OCI-LY7 (cell line): ENCODE measurements at regions not wholly inside any gene's neighbourhood (a gene's known extent, or its start where the extent isn't known, plus 50 kb on each side); places are given as distances from the start of the nearest gene placed in this dataset.
"Not testable (repeated sequence)": the region's sequence is repeated elsewhere in the genome, so short reads cannot be mapped to it uniquely, and the experiment has no call there.

Experiments used
- BruUV-seq: library from RNA; stranded (reverse); fragments of 400-500 nt; replicated peaks from 2 replicates; lab custom pipeline; 2021; lab: Mats Ljungman, UMichigan
- CTCF ChIA-PET: fragments of 300-600 bp; sonication (Branson Sonifier 250); formaldehyde crosslinking; loops from one replicate; lab custom pipeline; 2022; ENCODE audit warnings: antibody characterized with exemption; ENCODE audit not compliant: unreplicated experiment; lab: Charles Lee
- POLR2A ChIA-PET: fragments of 300-600 bp; sonication (Branson Sonifier 250); formaldehyde crosslinking; loops from one replicate; lab custom pipeline; 2022; ENCODE audit warnings: antibody characterized with exemption; lab: Charles Lee
- DNase-seq: peaks from one replicate; pipeline ENCODE4 v3.0.0-alpha.2; 2015; ENCODE audit warnings: low spot score
- H2AFZ ChIP-seq: fragments of 200-600 bp; sonication (generic), shearing (Covaris generic); 2 replicates; pipeline ENCODE4 v1.6.1; 2014; ENCODE audit warnings: mild to moderate bottlenecking, antibody characterized with exemption, low read length, moderate library complexity
- H3K27ac ChIP-seq: fragments of 200-600 bp; sonication (generic); 2 replicates; pipeline ENCODE4 v1.5.1; 2014; ENCODE audit warnings: mixed run types, low read depth, mild to moderate bottlenecking, moderate library complexity, low read length, inconsistent platforms; ENCODE audit not compliant: poor library complexity, severe bottlenecking
- H3K36me3 ChIP-seq: fragments of 200-600 bp; sonication (generic); 2 replicates; pipeline ENCODE4 v1.6.1; 2014; ENCODE audit warnings: mild to moderate bottlenecking, antibody characterized with exemption, low read length, moderate library complexity, mixed read lengths; ENCODE audit not compliant: insufficient read depth
- H3K4me1 ChIP-seq: fragments of 200-600 bp; sonication (generic); 2 replicates; pipeline ENCODE4 v1.5.1; 2014; ENCODE audit warnings: mild to moderate bottlenecking, low read length; ENCODE audit not compliant: insufficient read depth, poor library complexity, severe bottlenecking
- H3K4me2 ChIP-seq: fragments of 200-600 bp; sonication (generic); 2 replicates; pipeline ENCODE4 v1.6.1; 2014; ENCODE audit warnings: mild to moderate bottlenecking, low read length
- H3K4me3 ChIP-seq: fragments of 200-600 bp; sonication (generic); 2 replicates; pipeline ENCODE4 v1.5.1; 2014; ENCODE audit warnings: mild to moderate bottlenecking, low read depth, low read length; ENCODE audit not compliant: poor library complexity, severe bottlenecking
- H3K79me2 ChIP-seq: fragments of 200-600 bp; sonication (generic); 2 replicates; pipeline ENCODE4 v1.6.1; 2016; ENCODE audit warnings: low read depth, mild to moderate bottlenecking, low read length, moderate library complexity, mixed read lengths; ENCODE audit not compliant: insufficient read depth
- H3K9me2 ChIP-seq: fragments of 200-600 bp; sonication (generic); 2 replicates; pipeline ENCODE4 v1.6.1; 2016; ENCODE audit warnings: mild to moderate bottlenecking, low read length, mixed read lengths; ENCODE audit not compliant: insufficient read depth
- H3K9me3 ChIP-seq: fragments of 200-600 bp; sonication (generic); 2 replicates; pipeline ENCODE4 v1.6.1; 2014; ENCODE audit warnings: mild to moderate bottlenecking, mixed run types, low read length, mixed read lengths
- H4K20me1 ChIP-seq: fragments of 200-600 bp; sonication (generic); 2 replicates; pipeline ENCODE4 v1.6.1; 2014; ENCODE audit warnings: mild to moderate bottlenecking, antibody characterized with exemption, low read length, moderate library complexity, mixed read lengths; ENCODE audit not compliant: insufficient read depth
- EZH2phosphoT487 ChIP-seq: fragments of 200-600 bp; sonication (generic); IDR thresholded peaks from 2 replicates; pipeline ENCODE4 v1.6.1; 2018; ENCODE audit warnings: low read depth, borderline replicate concordance, mild to moderate bottlenecking, mixed run types, antibody characterized with exemption, low read length, moderate library complexity, mixed read lengths
- intact Hi-C: fragments of 100-400 bp; cut with micrococcal nuclease; formaldehyde crosslinking; loops from one replicate; pipeline ENCODE4 v1.10.0; 2022; ENCODE audit not compliant: unreplicated experiment
- TF ChIP-seq, protein P1 (sequence below): fragments of 200-600 bp; sonication (generic); conservative IDR thresholded peaks from 2 replicates; pipeline ENCODE4 v1.5.1; 2014; ENCODE audit warnings: mild to moderate bottlenecking, antibody characterized with exemption, low read length, moderate library complexity, mixed read lengths

GRCh38 chr11:29153078-29153477, 863.8 kb downstream of the KCNA4 start:
- POLR2A ChIA-PET, result no interaction called here
- CTCF ChIA-PET, result no interaction called here
- Histone ChIP-seq H2AFZ (no peak overlapping the region), H3K9me3 (no peaks in the 10 kb centered on the region), H3K79me2 (no peaks in the 10 kb centered on the region), H3K4me3 (no peak overlapping the region), H4K20me1 (no peaks in the 10 kb centered on the region), H3K36me3 (no peaks in the 10 kb centered on the region), H3K4me2 (no peak overlapping the region), H3K4me1 (no peaks in the 10 kb centered on the region), H3K27ac (no peak overlapping the region), H3K9me2 (no peaks in the 10 kb centered on the region)
- BruUV-seq, result no TSS peak
- TF ChIP-seq, protein P1, sequence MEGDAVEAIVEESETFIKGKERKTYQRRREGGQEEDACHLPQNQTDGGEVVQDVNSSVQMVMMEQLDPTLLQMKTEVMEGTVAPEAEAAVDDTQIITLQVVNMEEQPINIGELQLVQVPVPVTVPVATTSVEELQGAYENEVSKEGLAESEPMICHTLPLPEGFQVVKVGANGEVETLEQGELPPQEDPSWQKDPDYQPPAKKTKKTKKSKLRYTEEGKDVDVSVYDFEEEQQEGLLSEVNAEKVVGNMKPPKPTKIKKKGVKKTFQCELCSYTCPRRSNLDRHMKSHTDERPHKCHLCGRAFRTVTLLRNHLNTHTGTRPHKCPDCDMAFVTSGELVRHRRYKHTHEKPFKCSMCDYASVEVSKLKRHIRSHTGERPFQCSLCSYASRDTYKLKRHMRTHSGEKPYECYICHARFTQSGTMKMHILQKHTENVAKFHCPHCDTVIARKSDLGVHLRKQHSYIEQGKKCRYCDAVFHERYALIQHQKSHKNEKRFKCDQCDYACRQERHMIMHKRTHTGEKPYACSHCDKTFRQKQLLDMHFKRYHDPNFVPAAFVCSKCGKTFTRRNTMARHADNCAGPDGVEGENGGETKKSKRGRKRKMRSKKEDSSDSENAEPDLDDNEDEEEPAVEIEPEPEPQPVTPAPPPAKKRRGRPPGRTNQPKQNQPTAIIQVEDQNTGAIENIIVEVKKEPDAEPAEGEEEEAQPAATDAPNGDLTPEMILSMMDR, result no peak
- TF ChIP-seq EZH2phosphoT487, result no peak
- DNase-seq, result no peak
- intact Hi-C loops, result no loop called here

- H2AFZ ChIP-seq, H3K4me3 ChIP-seq, POLR2A ChIA-PET, BruUV-seq, H3K79me2 ChIP-seq, H3K9me3 ChIP-seq, H4K20me1 ChIP-seq, CTCF ChIA-PET, H3K4me1 ChIP-seq, intact Hi-C loops, H3K9me2 ChIP-seq, H3K4me2 ChIP-seq, H3K36me3 ChIP-seq, H3K27ac ChIP-seq, DNase-seq: not testable (repeated sequence)
Measured at GRCh38 chr11:29142573-29142972, 874.3 kb downstream of the KCNA4 start.

DNA sequence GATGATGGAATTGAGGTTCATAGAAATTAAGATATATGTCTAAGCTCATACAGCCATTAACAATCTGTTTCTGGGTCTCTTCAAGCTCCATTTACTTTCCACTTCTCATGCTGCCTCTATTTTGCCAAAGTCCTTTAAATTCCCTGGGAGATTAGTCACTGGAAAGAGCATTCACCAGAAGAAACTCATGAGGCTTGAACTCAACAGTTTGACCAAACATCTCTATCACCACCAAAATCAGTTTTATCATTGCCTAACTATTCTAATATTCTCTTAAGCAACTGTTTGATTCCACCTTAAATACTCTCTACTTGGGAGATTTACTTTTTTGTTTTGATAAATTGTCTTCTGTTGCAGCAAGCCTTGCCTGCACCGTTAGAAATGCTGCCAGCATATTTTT, 881.3 kb downstream of the KCNA4 start:
- intact Hi-C loops, result no loop called here
- CTCF ChIA-PET, result no interaction called here
- DNase-seq, result no peak
- H3K36me3 ChIP-seq, result no peaks in the 10 kb centered on the region
- H3K4me3 ChIP-seq, result no peak overlapping the region
- POLR2A ChIA-PET, result interaction anchor here (0.8 kb wide), 1 partner anchor 28 kb away, joined by 3 read pairs; no protein-coding TSS in a partner anchor
- no peak for TF ChIP-seq EZH2phosphoT487
- TF ChIP-seq, protein P1, result no peak
- no peaks in the 10 kb centered on the region for H3K9me2 ChIP-seq
- H4K20me1 ChIP-seq, result no peaks in the 10 kb centered on the region
- BruUV-seq, result no TSS peak
- no peak overlapping the region for H2AFZ ChIP-seq
- H3K27ac ChIP-seq, result no peak overlapping the region
- no peaks in the 10 kb centered on the region for H3K79me2 ChIP-seq
- no peaks in the 10 kb centered on the region for H3K9me3 ChIP-seq
- no peaks in the 10 kb centered on the region for H3K4me1 ChIP-seq
- no peak overlapping the region for H3K4me2 ChIP-seq
